ENCODE measurements at regions not wholly inside any gene's neighbourhood (a gene's known extent, or its start where the extent isn't known, plus 50 kb on each side); places are given as distances from the start of the nearest gene placed in this dataset.

GRCh38 chr13:62779161-62779560 is 1363.5 kb upstream of the PCDH20 start:
- TF ChIP-seq CTCF (IDR thresholded peaks at IDR 0.05) (no peak), POLR2A (IDR thresholded peaks at IDR 0.05) (no peak)
